ENCODE measurements at regions not wholly inside any gene's neighbourhood (a gene's known extent, or its start where the extent isn't known, plus 50 kb on each side); places are given as distances from the start of the nearest gene placed in this dataset.
"Not testable (repeated sequence)": the region's sequence is repeated elsewhere in the genome, so short reads cannot be mapped to it uniquely, and the experiment has no call there.

- ChIA-PET CTCF (interaction anchor here (0.6 to 2.9 kb wide), 17 partner anchors 9 to 1039 kb away, joined by 3 to 11 read pairs (median 5); no protein-coding TSS in a partner anchor), POLR2A (no interaction called here)
- DNase-seq (no peak), ATAC-seq (replicated peaks in 1 of 4) (no peak)
- Mint-ChIP-seq H3K27ac (no peak overlapping the region), H3K27me3 (peaks cover 6 to 8% of the 10 kb centered on the region in 2 donors), H3K36me3 (no peaks in the 10 kb centered on the region), H3K4me3 (no peak overlapping the region), H3K9me3 (no peaks in the 10 kb centered on the region), H3K4me1 (no peaks in the 10 kb centered on the region)
- Histone ChIP-seq H3K27me3 (replicated peaks in 1 of 2; ENCODE audit: control insufficient read depth in 2 of 2, extremely low read depth in 1 of 2, insufficient read depth in 2 of 2, low read length in 1 of 2) (peaks cover 0 to 4% of the 10 kb centered on the region in 2 experiments), H3K4me1 (ENCODE audit: control insufficient read depth in 1 of 2, extremely low read depth in 1 of 2, insufficient read depth in 2 of 2, low read length in 2 of 2) (peaks cover 4 to 6% of the 10 kb centered on the region in 2 experiments), H3K36me3 (ENCODE audit: control insufficient read depth in 2 of 2, extremely low read depth in 1 of 2, insufficient read depth in 1 of 2, low read length in 1 of 2) (no peaks in the 10 kb centered on the region), H3K9me3 (no peaks in the 10 kb centered on the region), H3K4me3 (ENCODE audit: control insufficient read depth in 1 of 2, extremely low read depth in 1 of 2, low read length in 1 of 2) (no peak overlapping the region), H3K27ac (ENCODE audit: low read length) (peak overlapping the region; percentile 39)
These were observed 771.4 kb downstream of the DIAPH3 start for GRCh38 chr13:59392328-59392727.

GRCh38 chr13:59394496-59394895, 769.2 kb downstream of the DIAPH3 start:
- ChIA-PET POLR2A (no interaction called here), CTCF (interaction anchor here (0.6 to 0.9 kb wide), 2 partner anchors 136 to 283 kb away, joined by 3 to 4 read pairs; no protein-coding TSS in a partner anchor)
- peaks cover 4 to 6% of the 10 kb centered on the region in 2 experiments for H3K4me1 ChIP-seq (ENCODE audit: control insufficient read depth in 1 of 2, extremely low read depth in 1 of 2, insufficient read depth in 2 of 2, low read length in 2 of 2)
- H3K36me3 ChIP-seq (ENCODE audit: control insufficient read depth in 2 of 2, extremely low read depth in 1 of 2, insufficient read depth in 1 of 2, low read length in 1 of 2) = no peaks in the 10 kb centered on the region
- H3K4me1 Mint-ChIP-seq = no peaks in the 10 kb centered on the region
- ATAC-seq (replicated peaks in 1 of 4) (no peak), DNase-seq (no peak)
- H3K27me3 ChIP-seq (replicated peaks in 1 of 2; ENCODE audit: control insufficient read depth in 2 of 2, extremely low read depth in 1 of 2, insufficient read depth in 2 of 2, low read length in 1 of 2) = peaks cover 0 to 4% of the 10 kb centered on the region in 2 experiments
- no peak overlapping the region for H3K27ac ChIP-seq (ENCODE audit: low read length)
- H3K9me3 ChIP-seq = no peaks in the 10 kb centered on the region
- no peak overlapping the region for H3K4me3 Mint-ChIP-seq
- no peak overlapping the region for H3K27ac Mint-ChIP-seq
- no CpG with 5 or more reads among the region's 2 CpGs for WGBS (ENCODE audit: insufficient coverage)
- no peaks in the 10 kb centered on the region for H3K9me3 Mint-ChIP-seq
- no peak overlapping the region for H3K4me3 ChIP-seq (ENCODE audit: control insufficient read depth in 1 of 2, extremely low read depth in 1 of 2, low read length in 1 of 2)
- no peaks in the 10 kb centered on the region for H3K36me3 Mint-ChIP-seq
- H3K27me3 Mint-ChIP-seq = peaks cover 8 to 11% of the 10 kb centered on the region in 2 donors

GRCh38 chr13:59398127-59398526, 765.6 kb downstream of the DIAPH3 start:
- Histone ChIP-seq H3K9me3 (no peaks in the 10 kb centered on the region), H3K27ac (ENCODE audit: low read length) (no peak overlapping the region), H3K27me3 (replicated peaks in 1 of 2; ENCODE audit: control insufficient read depth in 2 of 2, extremely low read depth in 1 of 2, insufficient read depth in 2 of 2, low read length in 1 of 2) (peaks cover 0 to 2% of the 10 kb centered on the region in 2 experiments), H3K4me3 (ENCODE audit: control insufficient read depth in 1 of 2, extremely low read depth in 1 of 2, low read length in 1 of 2) (no peak overlapping the region), H3K4me1 (ENCODE audit: control insufficient read depth in 1 of 2, extremely low read depth in 1 of 2, insufficient read depth in 2 of 2, low read length in 2 of 2) (no peaks in the 10 kb centered on the region), H3K36me3 (ENCODE audit: control insufficient read depth in 2 of 2, extremely low read depth in 1 of 2, insufficient read depth in 1 of 2, low read length in 1 of 2) (no peaks in the 10 kb centered on the region)
- WGBS (ENCODE audit: insufficient coverage) = no CpG with 5 or more reads among the region's 3 CpGs
- H3K4me3 Mint-ChIP-seq = no peak overlapping the region
- peaks cover 0 to 7% (median 2%) of the 10 kb centered on the region in 3 donors for H3K9me3 Mint-ChIP-seq
- H3K27ac Mint-ChIP-seq = no peak overlapping the region
- DNase-seq (no peak), ATAC-seq (replicated peaks in 1 of 4) (no peak)
- H3K27me3 Mint-ChIP-seq = peaks cover 16 to 17% of the 10 kb centered on the region in 2 donors
- H3K36me3 Mint-ChIP-seq = no peaks in the 10 kb centered on the region
- POLR2A ChIA-PET = no interaction called here
- no peaks in the 10 kb centered on the region for H3K4me1 Mint-ChIP-seq
- CTCF ChIA-PET = no interaction called here

- H3K36me3 ChIP-seq (ENCODE audit: control insufficient read depth in 2 of 2, extremely low read depth in 1 of 2, insufficient read depth in 1 of 2, low read length in 1 of 2) = no peaks in the 10 kb centered on the region
- Mint-ChIP-seq H3K4me3 (no peak overlapping the region), H3K27me3 (peaks cover 16 to 19% of the 10 kb centered on the region in 2 donors), H3K9me3 (peaks cover 0 to 11% (median 4%) of the 10 kb centered on the region in 3 donors), H3K36me3 (no peaks in the 10 kb centered on the region), H3K4me1 (no peaks in the 10 kb centered on the region), H3K27ac (no peak overlapping the region)
- no peak for DNase-seq
- WGBS (ENCODE audit: insufficient coverage) = no CpG with 5 or more reads among the region's 4 CpGs
- no peaks in the 10 kb centered on the region for H3K4me1 ChIP-seq (ENCODE audit: control insufficient read depth in 1 of 2, extremely low read depth in 1 of 2, insufficient read depth in 2 of 2, low read length in 2 of 2)
- H3K27ac ChIP-seq (ENCODE audit: low read length) = no peak overlapping the region
- H3K4me3 ChIP-seq (ENCODE audit: control insufficient read depth in 1 of 2, extremely low read depth in 1 of 2, low read length in 1 of 2) = no peak overlapping the region
- no peak for ATAC-seq (replicated peaks in 1 of 4)
- no peaks in the 10 kb centered on the region for H3K9me3 ChIP-seq
- peaks cover 0 to 2% of the 10 kb centered on the region in 2 experiments for H3K27me3 ChIP-seq (replicated peaks in 1 of 2; ENCODE audit: control insufficient read depth in 2 of 2, extremely low read depth in 1 of 2, insufficient read depth in 2 of 2, low read length in 1 of 2)
- ChIA-PET POLR2A (no interaction called here), CTCF (no interaction called here)
These were observed 765.1 kb downstream of the DIAPH3 start for GRCh38 chr13:59398661-59399060.

GRCh38 chr13:59399513-59399912, 764.2 kb downstream of the DIAPH3 start:
- H3K4me1 ChIP-seq (ENCODE audit: control insufficient read depth in 1 of 2, extremely low read depth in 1 of 2, insufficient read depth in 2 of 2, low read length in 2 of 2) = no peaks in the 10 kb centered on the region
- no peaks in the 10 kb centered on the region for H3K36me3 Mint-ChIP-seq
- H3K36me3 ChIP-seq (ENCODE audit: control insufficient read depth in 2 of 2, extremely low read depth in 1 of 2, insufficient read depth in 1 of 2, low read length in 1 of 2) = no peaks in the 10 kb centered on the region
- ChIA-PET CTCF (no interaction called here), POLR2A (no interaction called here)
- no peak overlapping the region for H3K27ac Mint-ChIP-seq
- no peak overlapping the region for H3K4me3 Mint-ChIP-seq
- no peak overlapping the region for H3K4me3 ChIP-seq (ENCODE audit: control insufficient read depth in 1 of 2, extremely low read depth in 1 of 2, low read length in 1 of 2)
- H3K9me3 Mint-ChIP-seq = peaks cover 4 to 11% (median 4%) of the 10 kb centered on the region in 3 donors
- no peak for DNase-seq
- H3K9me3 ChIP-seq = no peaks in the 10 kb centered on the region
- no peaks in the 10 kb centered on the region for H3K4me1 Mint-ChIP-seq
- H3K27me3 Mint-ChIP-seq = peaks cover 16 to 19% of the 10 kb centered on the region in 2 donors
- peaks cover 0 to 2% of the 10 kb centered on the region in 2 experiments for H3K27me3 ChIP-seq (replicated peaks in 1 of 2; ENCODE audit: control insufficient read depth in 2 of 2, extremely low read depth in 1 of 2, insufficient read depth in 2 of 2, low read length in 1 of 2)
- H3K27ac ChIP-seq (ENCODE audit: low read length) = no peak overlapping the region
- no peak for ATAC-seq (replicated peaks in 1 of 4)

GRCh38 chr13:59404331-59404730, 759.4 kb downstream of the DIAPH3 start:
- H3K36me3 ChIP-seq (ENCODE audit: control insufficient read depth in 2 of 2, extremely low read depth in 1 of 2, insufficient read depth in 1 of 2, low read length in 1 of 2) = no peaks in the 10 kb centered on the region
- H3K27me3 ChIP-seq (replicated peaks in 1 of 2; ENCODE audit: control insufficient read depth in 2 of 2, extremely low read depth in 1 of 2, insufficient read depth in 2 of 2, low read length in 1 of 2) = peaks cover 0 to 2% of the 10 kb centered on the region in 2 experiments
- DNase-seq = no peak
- ChIA-PET POLR2A (no interaction called here), CTCF (no interaction called here)
- H3K9me3 ChIP-seq = no peaks in the 10 kb centered on the region
- no peaks in the 10 kb centered on the region for H3K4me1 ChIP-seq (ENCODE audit: control insufficient read depth in 1 of 2, extremely low read depth in 1 of 2, insufficient read depth in 2 of 2, low read length in 2 of 2)
- no peak overlapping the region for H3K27ac Mint-ChIP-seq
- H3K4me1 Mint-ChIP-seq = no peaks in the 10 kb centered on the region
- H3K4me3 ChIP-seq (ENCODE audit: control insufficient read depth in 1 of 2, extremely low read depth in 1 of 2, low read length in 1 of 2) = no peak overlapping the region
- ATAC-seq (replicated peaks in 1 of 4) = no peak
- no peak overlapping the region for H3K4me3 Mint-ChIP-seq
- H3K36me3 Mint-ChIP-seq = no peaks in the 10 kb centered on the region
- H3K9me3 Mint-ChIP-seq = peaks cover 20 to 39% (median 24%) of the 10 kb centered on the region in 3 donors
- H3K27me3 Mint-ChIP-seq = peaks cover 8% of the 10 kb centered on the region in 2 donors
- H3K27ac ChIP-seq (ENCODE audit: low read length) = no peak overlapping the region

GRCh38 chr13:59407251-59407650, 756.5 kb downstream of the DIAPH3 start:
- not testable (repeated sequence) for H3K4me1 Mint-ChIP-seq; H3K4me1 ChIP-seq (ENCODE audit: control insufficient read depth in 1 of 2, extremely low read depth in 1 of 2, insufficient read depth in 2 of 2, low read length in 2 of 2); H3K27ac Mint-ChIP-seq

More at GRCh38 chr13:59407251-59407650, 756.5 kb downstream of the DIAPH3 start:
- H3K27ac ChIP-seq (ENCODE audit: low read length); H3K4me3 Mint-ChIP-seq; H3K4me3 ChIP-seq (ENCODE audit: control insufficient read depth in 1 of 2, extremely low read depth in 1 of 2, low read length in 1 of 2); H3K27me3 ChIP-seq (replicated peaks in 1 of 2; ENCODE audit: control insufficient read depth in 2 of 2, extremely low read depth in 1 of 2, insufficient read depth in 2 of 2, low read length in 1 of 2); H3K27me3 Mint-ChIP-seq; DNase-seq; H3K36me3 ChIP-seq (ENCODE audit: control insufficient read depth in 2 of 2, extremely low read depth in 1 of 2, insufficient read depth in 1 of 2, low read length in 1 of 2); H3K36me3 Mint-ChIP-seq; H3K9me3 ChIP-seq; POLR2A ChIA-PET; ATAC-seq (replicated peaks in 1 of 4): not testable (repeated sequence)
- no CpG with 5 or more reads among the region's 2 CpGs for WGBS (ENCODE audit: insufficient coverage)
- CTCF ChIA-PET = interaction anchor here in 1 of 2 donors (0.6 kb wide), 1 partner anchor 250 kb away, joined by 3 read pairs; no protein-coding TSS in a partner anchor
- H3K9me3 Mint-ChIP-seq = peaks cover 20 to 38% (median 24%) of the 10 kb centered on the region in 3 donors

All from T-cell (primary cell).